Epidermal melanocyte (primary cell): ENCODE measurements at regions not wholly inside any gene's neighbourhood (a gene's known extent, or its start where the extent isn't known, plus 50 kb on each side); places are given as distances from the start of the nearest gene placed in this dataset.
"Not testable (repeated sequence)": the region's sequence is repeated elsewhere in the genome, so short reads cannot be mapped to it uniquely, and the experiment has no call there.

Experiments used
- DNase-seq: peaks from one replicate; pipeline ENCODE4 v3.0.0; 2011; ENCODE audit warnings: low spot score; ENCODE audit not compliant: insufficient read length

- DNase-seq: no peak
Measured at GRCh38 chr4:164081371-164081770, 586.9 kb downstream of the TMA16 start.

- DNase-seq: no peak
Measured at GRCh38 chr4:164081801-164082200, 587.3 kb downstream of the TMA16 start.

- DNase-seq: no peak
Measured at GRCh38 chr4:164087733-164088132, 593.2 kb downstream of the TMA16 start.

- DNase-seq: no peak
Measured at GRCh38 chr4:164095313-164096110, 601.0 kb downstream of the TMA16 start.

GRCh38 chr4:164096766-164097518 lies 602.5 kb downstream of the TMA16 start:
- no peak for DNase-seq

- not testable (repeated sequence) for DNase-seq
Measured at GRCh38 chr4:164100741-164101365, 606.4 kb downstream of the TMA16 start.

- DNase-seq: no peak
Measured at GRCh38 chr4:164108971-164109370, 614.5 kb downstream of the TMA16 start.

- DNase-seq: no peak
Measured at GRCh38 chr4:164109503-164109902, 615.0 kb downstream of the TMA16 start.

GRCh38 chr4:164115236-164115635 lies 620.7 kb downstream of the TMA16 start:
- DNase-seq: no peak

- no peak for DNase-seq
Measured at GRCh38 chr4:164116286-164116685, 621.8 kb downstream of the TMA16 start.

GRCh38 chr4:164134388-164134787 lies 619.5 kb upstream of the SMIM31 start:
- no peak for DNase-seq

GRCh38 chr4:164136180-164136616 lies 617.7 kb upstream of the SMIM31 start:
- DNase-seq: no peak

GRCh38 chr4:164138521-164138920 lies 615.4 kb upstream of the SMIM31 start:
- no peak for DNase-seq

- DNase-seq: no peak
Measured at GRCh38 chr4:164139291-164139690, 614.6 kb upstream of the SMIM31 start.

GRCh38 chr4:164141755-164142375 lies 612.1 kb upstream of the SMIM31 start:
- not testable (repeated sequence) for DNase-seq

- no peak for DNase-seq
Measured at GRCh38 chr4:164154416-164154815, 599.5 kb upstream of the SMIM31 start.

- DNase-seq: no peak
Measured at GRCh38 chr4:164169591-164169990, 584.3 kb upstream of the SMIM31 start.

GRCh38 chr4:164177153-164177552 lies 576.8 kb upstream of the SMIM31 start:
- DNase-seq: no peak

- no peak for DNase-seq
Measured at GRCh38 chr4:164177753-164178152, 576.2 kb upstream of the SMIM31 start.

- DNase-seq: no peak
Measured at GRCh38 chr4:164188236-164188635, 565.7 kb upstream of the SMIM31 start.

GRCh38 chr4:164192844-164193243 lies 561.1 kb upstream of the SMIM31 start:
- DNase-seq: no peak

- no peak for DNase-seq
Measured at GRCh38 chr4:164193676-164194075, 560.3 kb upstream of the SMIM31 start.
